GM13976 (cell line): ENCODE measurements at regions not wholly inside any gene's neighbourhood (a gene's known extent, or its start where the extent isn't known, plus 50 kb on each side); places are given as distances from the start of the nearest gene placed in this dataset.

ENCODE experiments used
- DNase-seq: peaks from one replicate; pipeline ENCODE4 v3.0.0; 2012; ENCODE audit warnings: low spot score
- in situ Hi-C: fragments of 300-500 bp; cut with MboI; formaldehyde crosslinking; loops from one replicate; pipeline ENCODE4 v1.12.0; 2022; ENCODE audit warnings: low sequenced_read_pairs, mixed read lengths, inconsistent platforms; ENCODE audit not compliant: unreplicated experiment
- TF ChIP-seq, protein P1 (sequence below): IDR thresholded peaks from 2 replicates; pipeline ENCODE4 v1.5.1; 2012; ENCODE audit warnings: borderline replicate concordance, mild to moderate bottlenecking; ENCODE audit not compliant: insufficient read depth; ENCODE audit errors: extremely low read depth, missing control alignments, control extremely low read depth

DNA sequence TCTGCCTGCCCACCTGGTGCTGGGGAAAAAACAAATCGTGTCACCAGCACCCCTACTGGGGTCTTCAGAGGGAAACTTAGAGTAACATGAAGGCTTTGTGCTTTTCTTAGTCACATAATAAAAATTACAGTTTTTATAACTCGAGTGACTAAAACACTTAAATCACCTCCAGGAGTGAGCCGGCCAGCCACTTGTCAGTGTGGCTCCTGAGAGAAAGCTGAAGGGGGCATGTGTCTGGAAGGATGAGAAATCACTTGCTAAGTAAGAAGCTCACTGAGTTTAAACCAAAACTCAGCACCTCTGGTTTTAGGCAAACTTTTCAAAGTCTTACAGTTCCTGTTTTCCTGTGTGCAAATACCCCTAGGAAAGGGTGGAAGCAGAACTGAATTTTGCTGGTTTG lies 372.2 kb downstream of the CDH26 start:
- in situ Hi-C loops, result no loop called here
- TF ChIP-seq, protein P1, sequence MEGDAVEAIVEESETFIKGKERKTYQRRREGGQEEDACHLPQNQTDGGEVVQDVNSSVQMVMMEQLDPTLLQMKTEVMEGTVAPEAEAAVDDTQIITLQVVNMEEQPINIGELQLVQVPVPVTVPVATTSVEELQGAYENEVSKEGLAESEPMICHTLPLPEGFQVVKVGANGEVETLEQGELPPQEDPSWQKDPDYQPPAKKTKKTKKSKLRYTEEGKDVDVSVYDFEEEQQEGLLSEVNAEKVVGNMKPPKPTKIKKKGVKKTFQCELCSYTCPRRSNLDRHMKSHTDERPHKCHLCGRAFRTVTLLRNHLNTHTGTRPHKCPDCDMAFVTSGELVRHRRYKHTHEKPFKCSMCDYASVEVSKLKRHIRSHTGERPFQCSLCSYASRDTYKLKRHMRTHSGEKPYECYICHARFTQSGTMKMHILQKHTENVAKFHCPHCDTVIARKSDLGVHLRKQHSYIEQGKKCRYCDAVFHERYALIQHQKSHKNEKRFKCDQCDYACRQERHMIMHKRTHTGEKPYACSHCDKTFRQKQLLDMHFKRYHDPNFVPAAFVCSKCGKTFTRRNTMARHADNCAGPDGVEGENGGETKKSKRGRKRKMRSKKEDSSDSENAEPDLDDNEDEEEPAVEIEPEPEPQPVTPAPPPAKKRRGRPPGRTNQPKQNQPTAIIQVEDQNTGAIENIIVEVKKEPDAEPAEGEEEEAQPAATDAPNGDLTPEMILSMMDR, result no peak
- DNase-seq, result no peak

DNA sequence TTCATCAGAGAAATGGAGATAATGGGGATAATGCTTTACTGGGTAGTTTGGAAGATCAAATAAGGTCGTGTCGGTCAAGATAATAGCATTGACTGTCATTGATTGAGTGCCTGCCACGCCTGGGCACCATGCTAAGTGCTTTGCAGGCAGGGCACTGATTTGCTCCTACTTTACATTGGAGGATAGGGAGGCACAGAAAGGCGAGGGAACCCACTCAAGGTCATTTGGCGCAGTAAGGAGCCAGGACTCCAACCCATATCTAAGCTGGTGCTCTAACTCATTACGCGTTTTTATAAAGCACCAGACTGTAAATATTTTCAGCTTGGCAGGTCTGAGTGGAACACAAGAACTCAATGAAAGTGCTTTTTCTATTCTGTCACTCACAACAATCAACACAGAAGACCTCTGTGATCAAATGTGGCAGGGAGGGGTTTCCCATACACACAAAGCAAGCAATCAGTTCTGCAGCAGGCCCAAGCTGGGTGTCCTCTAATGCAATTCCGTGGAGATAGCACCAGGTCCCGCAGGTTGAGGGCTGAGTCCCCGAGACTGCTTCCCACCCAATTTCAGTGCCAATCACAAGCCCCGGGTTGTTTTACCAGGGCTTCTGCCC lies 373.6 kb downstream of the CDH26 start:
- TF ChIP-seq, protein P1, result no peak
- DNase-seq, result no peak
- in situ Hi-C loops, result no loop called here

DNA sequence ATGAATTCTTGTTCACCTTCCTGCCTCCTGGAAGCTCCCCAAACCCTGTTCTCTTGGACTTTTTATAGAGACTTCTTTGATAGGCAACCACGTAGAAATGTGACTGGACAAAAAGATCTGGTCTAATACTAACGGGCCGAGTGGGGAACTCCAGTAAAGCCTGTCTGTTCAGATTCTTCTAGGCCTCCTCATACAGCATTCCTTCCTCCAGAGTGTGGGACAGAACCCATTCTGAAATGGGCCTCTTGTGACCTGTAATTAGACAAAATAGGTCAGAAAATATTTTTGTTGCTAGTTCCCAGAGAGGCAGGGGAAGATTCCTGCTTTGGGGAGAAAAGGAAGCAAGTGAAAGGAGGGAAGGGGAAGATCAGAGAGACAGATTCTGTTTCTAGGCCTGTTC lies 374.3 kb downstream of the CDH26 start:
- no peak for DNase-seq
- in situ Hi-C loops, result no loop called here
- TF ChIP-seq, protein P1, result no peak

DNA sequence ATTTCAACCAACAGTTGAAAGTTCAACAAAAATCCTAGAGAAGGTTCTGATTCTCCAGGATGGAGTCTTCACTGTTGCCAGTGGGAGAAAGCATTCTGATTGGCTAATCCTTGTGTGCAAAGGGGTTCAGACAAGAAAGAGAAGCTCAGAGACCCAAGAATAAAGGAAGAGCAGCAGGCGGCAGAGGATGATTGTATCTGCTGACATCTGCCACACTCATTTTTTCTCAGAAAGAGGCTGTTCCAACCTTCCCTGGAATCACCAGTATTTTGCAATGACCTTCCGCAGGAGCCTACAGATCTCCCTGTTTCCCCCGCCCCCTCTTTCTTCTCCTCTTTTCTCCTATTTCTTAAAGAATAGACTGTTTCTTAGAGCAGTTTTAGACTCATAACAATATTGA lies 376.7 kb downstream of the CDH26 start:
- TF ChIP-seq, protein P1, result no peak
- in situ Hi-C loops, result no loop called here
- DNase-seq, result no peak

DNA sequence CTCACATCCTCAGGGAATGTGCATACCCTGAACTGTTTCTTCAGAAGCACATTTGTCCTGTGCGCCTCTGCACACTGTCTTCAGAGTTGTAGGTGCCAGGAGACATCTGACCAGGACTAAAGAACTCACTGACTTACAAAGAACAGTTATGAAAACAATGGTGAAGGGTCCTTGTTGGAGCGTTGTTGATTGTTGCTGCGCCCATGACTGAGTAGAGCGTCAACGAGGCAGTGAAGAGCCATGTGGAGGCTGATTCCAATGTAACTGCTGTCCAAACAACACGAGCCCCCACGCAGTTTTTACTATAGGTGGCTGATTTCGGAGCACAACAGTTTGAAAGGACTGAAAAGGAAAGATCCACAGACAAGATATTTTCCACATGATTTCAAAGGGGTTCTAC lies 380.3 kb downstream of the CDH26 start:
- TF ChIP-seq, protein P1, result no peak
- in situ Hi-C loops, result no loop called here
- DNase-seq, result no peak

DNA sequence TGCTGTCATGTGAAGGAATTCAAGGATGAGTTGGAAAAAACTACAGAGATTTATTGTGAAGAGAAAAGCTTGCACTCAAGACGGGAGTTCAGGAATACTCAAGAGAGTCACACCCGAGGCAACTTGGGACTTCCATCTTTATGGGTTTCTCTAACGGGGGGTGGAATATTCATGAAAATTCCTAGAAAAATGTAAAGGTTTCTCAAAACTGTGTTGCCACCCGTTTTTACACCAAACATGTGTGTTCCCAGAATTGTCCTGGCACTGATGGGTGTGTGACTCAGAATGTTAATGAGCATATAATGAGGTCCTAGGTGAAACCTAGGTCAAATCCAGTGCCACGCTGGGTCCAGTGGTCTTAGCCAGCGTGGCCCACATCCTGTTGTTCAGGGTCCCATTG lies 381.5 kb downstream of the CDH26 start:
- no peak for DNase-seq
- TF ChIP-seq, protein P1, result no peak
- in situ Hi-C loops, result no loop called here
